Activated CD4-positive, alpha-beta T cell treated with anti-CD3 and anti-CD28 coated beads for 36 hours (primary cell): ENCODE measurements at regions not wholly inside any gene's neighbourhood (a gene's known extent, or its start where the extent isn't known, plus 50 kb on each side); places are given as distances from the start of the nearest gene placed in this dataset.
"Not testable (repeated sequence)": the region's sequence is repeated elsewhere in the genome, so short reads cannot be mapped to it uniquely, and the experiment has no call there.

Experiments
- ATAC-seq: fragments of 200-7000 bp; cut with Tn5 transposase; one replicate; pipeline ENCODE4 v1.10.0; 2021; ENCODE audit warnings: mild to moderate bottlenecking, moderate library complexity
- CTCF ChIA-PET: fragments of 350-600 bp; sonication (Branson Sonifier 250); formaldehyde crosslinking; loops from one replicate; lab custom pipeline; 2021; ENCODE audit warnings: antibody characterized with exemption; lab: Charles Lee
- POLR2A ChIA-PET: fragments of 350-600 bp; sonication (Branson Sonifier 250); formaldehyde crosslinking; loops from one replicate; lab custom pipeline; 2021; ENCODE audit warnings: antibody characterized with exemption, inconsistent platforms; lab: Charles Lee
- DNase-seq: peaks from one replicate; pipeline ENCODE4 v3.0.0-alpha.2; 2020
- H3K27ac Mint-ChIP-seq: one replicate; pipeline ENCODE4 v1.8.0; 2021; ENCODE audit warnings: mixed read lengths
- H3K27me3 Mint-ChIP-seq: one replicate; pipeline ENCODE4 v1.8.0; 2021; ENCODE audit warnings: mixed read lengths
- H3K36me3 Mint-ChIP-seq: one replicate; pipeline ENCODE4 v1.8.0; 2021; ENCODE audit warnings: low read depth, mixed read lengths
- H3K4me1 Mint-ChIP-seq: one replicate; pipeline ENCODE4 v1.8.0; 2021; ENCODE audit warnings: mixed read lengths
- H3K4me3 Mint-ChIP-seq: one replicate; pipeline ENCODE4 v1.8.0; 2021; ENCODE audit warnings: mild to moderate bottlenecking, moderate library complexity, mixed read lengths
- H3K9me3 Mint-ChIP-seq: one replicate; pipeline ENCODE4 v1.8.0; 2021; ENCODE audit warnings: low read depth, mixed read lengths
- intact Hi-C, 2 experiments: fragments of 100-400 bp; cut with DNase I in 1 of 2; cut with micrococcal nuclease in 1 of 2; formaldehyde crosslinking; loops; one replicate each; pipeline versions ENCODE4 v1.14.2 to v1.15.1; 2022 to 2024; cut with DNase I, micrococcal nuclease

DNA sequence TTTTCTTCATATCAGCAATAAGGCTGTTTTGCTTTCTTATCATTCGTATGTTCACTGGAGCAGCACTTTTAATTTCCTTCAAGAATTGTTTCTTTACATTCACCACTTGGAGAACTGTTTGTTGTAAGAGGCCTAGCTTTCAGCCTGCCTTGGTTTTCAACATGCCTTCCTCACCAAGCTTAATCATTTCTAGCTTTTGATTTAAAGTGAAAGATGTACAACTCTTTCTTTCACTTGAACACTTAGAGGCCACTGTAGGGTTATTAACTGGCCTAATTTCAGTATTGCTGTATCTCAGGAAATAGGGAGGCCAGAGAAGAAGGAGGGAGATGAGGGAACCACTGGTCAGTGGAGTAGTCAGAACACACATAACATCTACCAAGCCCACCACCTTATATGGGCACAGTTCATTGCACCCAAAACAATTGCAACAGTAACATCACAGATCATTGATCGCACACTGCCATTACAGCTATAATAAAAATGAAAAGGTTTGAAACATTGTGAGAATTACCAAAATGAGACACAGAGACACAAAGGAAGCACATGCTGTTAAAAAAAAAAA, 181.4 kb upstream of the TUBA3C start:
- ChIA-PET CTCF (interaction anchor here (0.8 kb wide), 1 partner anchor 225 kb away, joined by 3 read pairs; no protein-coding TSS in a partner anchor), POLR2A (no interaction called here)
- intact Hi-C loops: no loop called here
- H3K27me3 Mint-ChIP-seq: peaks cover 4% of the 10 kb centered on the region
- H3K27ac Mint-ChIP-seq: no peak overlapping the region
- peaks cover 6% of the 10 kb centered on the region for H3K4me1 Mint-ChIP-seq
- ATAC-seq (no peak), DNase-seq (no peak)
- no peak overlapping the region for H3K4me3 Mint-ChIP-seq
- H3K36me3 Mint-ChIP-seq: no peaks in the 10 kb centered on the region
- no peaks in the 10 kb centered on the region for H3K9me3 Mint-ChIP-seq

DNA sequence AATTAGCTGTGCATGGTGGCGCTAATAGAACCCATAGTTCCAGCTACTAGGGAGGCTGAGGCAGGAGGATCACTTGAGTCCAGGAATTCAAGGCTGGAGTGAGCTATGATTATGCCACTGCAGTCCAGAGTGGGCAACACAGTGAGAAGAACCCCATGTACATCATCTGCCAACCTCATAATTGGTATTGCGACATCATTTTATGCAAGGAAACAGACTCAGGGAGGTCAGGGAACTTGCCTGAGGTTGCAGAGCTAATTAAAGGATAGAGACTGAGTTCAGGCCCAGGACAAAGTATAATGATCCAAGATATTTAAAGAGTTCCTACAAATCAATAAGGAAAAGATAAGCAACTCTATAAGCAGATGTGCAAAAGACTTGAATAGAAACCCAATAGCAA, 178.1 kb upstream of the TUBA3C start:
- intact Hi-C loops, CTCF ChIA-PET, H3K4me1 Mint-ChIP-seq, POLR2A ChIA-PET, DNase-seq, H3K27me3 Mint-ChIP-seq, H3K27ac Mint-ChIP-seq, H3K4me3 Mint-ChIP-seq, H3K9me3 Mint-ChIP-seq, ATAC-seq, H3K36me3 Mint-ChIP-seq: not testable (repeated sequence)

DNA sequence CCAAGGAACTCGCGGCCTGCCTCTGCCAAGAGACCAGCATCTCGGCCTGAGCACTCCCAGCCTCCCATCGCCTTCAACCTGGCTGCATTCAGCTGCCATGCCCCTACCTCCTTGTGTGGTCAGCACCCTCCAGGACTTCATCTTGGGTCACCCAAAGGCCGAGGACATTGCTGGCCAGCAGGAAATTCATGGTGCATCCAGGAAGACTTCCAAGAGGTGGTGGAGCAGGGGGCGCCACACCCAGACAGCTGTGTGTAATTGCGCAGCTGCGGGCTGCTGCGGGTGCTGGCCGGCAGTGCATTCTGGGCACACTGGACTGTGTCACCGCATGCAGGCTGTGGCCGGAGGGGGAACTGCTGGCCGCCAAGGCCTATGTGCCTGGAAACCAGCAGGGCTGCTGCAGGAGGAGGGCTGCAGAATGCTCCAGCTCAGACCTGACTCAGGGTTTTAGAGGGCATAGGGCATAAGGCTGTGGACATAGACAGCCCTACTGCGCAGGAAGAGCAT, 164.3 kb upstream of the TUBA3C start:
- ATAC-seq (no peak), DNase-seq (no peak)
- H3K4me3 Mint-ChIP-seq: no peak overlapping the region
- ChIA-PET POLR2A (no interaction called here), CTCF (no interaction called here)
- H3K36me3 Mint-ChIP-seq: no peaks in the 10 kb centered on the region
- peaks cover 23% of the 10 kb centered on the region for H3K27me3 Mint-ChIP-seq
- H3K4me1 Mint-ChIP-seq: peaks cover 4% of the 10 kb centered on the region
- intact Hi-C loops: loop anchor here in 1 of 2 experiments (10.0 kb wide), 1 partner anchor 819 kb away; the partner anchor contains the start of gene GJA3
- H3K9me3 Mint-ChIP-seq: no peaks in the 10 kb centered on the region
- H3K27ac Mint-ChIP-seq: no peak overlapping the region

DNA sequence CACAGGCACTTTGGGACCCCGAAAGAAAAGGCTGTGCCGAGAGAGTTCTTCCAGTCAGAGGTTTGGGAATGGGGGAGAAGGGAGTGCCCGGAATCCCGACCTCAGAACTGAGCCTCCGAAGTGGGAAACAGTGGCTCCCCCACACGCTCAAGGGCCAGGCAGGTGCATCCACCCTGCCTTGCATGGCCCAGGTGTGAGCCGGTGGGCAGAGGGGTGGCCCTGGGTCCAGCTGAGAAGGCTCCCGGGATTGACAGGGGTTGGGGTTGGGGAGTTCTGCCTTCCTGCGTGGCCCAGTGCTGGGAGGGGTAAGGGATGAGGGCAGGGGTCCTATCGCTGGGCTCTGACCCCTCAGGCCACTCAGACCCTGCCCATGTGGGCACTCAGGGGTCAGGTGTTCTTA, 163.5 kb upstream of the TUBA3C start:
- ChIA-PET POLR2A (no interaction called here), CTCF (no interaction called here)
- no peak for DNase-seq
- Mint-ChIP-seq H3K4me3 (peak overlapping the region; percentile 64), H3K4me1 (peaks cover 4% of the 10 kb centered on the region), H3K9me3 (no peaks in the 10 kb centered on the region), H3K27me3 (peaks cover 30% of the 10 kb centered on the region), H3K27ac (no peak overlapping the region), H3K36me3 (no peaks in the 10 kb centered on the region)
- intact Hi-C loops: loop anchor here in 1 of 2 experiments (10.0 kb wide), 1 partner anchor 820 kb away; the partner anchor contains the start of gene GJA3
- ATAC-seq: no peak

DNA sequence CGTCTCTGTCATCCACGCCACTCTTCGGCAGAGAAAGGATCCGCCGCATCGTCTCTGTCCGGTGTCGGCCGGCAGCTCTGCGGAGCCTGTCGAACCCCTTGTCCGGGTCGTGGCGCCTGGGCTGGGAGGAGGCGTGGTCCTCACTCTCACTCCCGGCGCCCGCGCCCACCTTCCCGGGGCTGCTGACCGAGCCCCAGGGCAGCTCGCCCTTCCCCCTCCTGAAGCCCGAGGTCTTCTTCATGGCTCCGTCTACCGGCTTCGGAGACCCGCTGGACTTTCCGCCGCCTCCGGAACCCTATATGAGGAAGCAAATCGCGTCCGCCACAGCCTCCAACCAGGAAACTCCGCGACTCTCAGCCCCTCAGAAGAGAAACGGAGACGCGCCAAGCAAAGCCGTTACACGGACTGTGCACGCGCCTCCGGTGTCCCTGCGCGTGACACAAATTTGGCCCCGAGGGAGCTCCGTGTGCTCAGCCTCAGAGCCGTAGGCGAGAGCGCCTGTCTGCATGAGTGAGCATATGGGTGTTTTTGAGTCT, 163.0 kb upstream of the TUBA3C start:
- CTCF ChIA-PET, H3K36me3 Mint-ChIP-seq, POLR2A ChIA-PET, H3K9me3 Mint-ChIP-seq, H3K27ac Mint-ChIP-seq, H3K4me1 Mint-ChIP-seq, ATAC-seq: not testable (repeated sequence)
- DNase-seq: peak; percentile 24
- peak overlapping the region; percentile 64 for H3K4me3 Mint-ChIP-seq
- intact Hi-C loops: loop anchor here in 1 of 2 experiments (10.0 kb wide), 1 partner anchor 820 kb away; the partner anchor contains the start of gene GJA3
- peaks cover 30% of the 10 kb centered on the region for H3K27me3 Mint-ChIP-seq

DNA sequence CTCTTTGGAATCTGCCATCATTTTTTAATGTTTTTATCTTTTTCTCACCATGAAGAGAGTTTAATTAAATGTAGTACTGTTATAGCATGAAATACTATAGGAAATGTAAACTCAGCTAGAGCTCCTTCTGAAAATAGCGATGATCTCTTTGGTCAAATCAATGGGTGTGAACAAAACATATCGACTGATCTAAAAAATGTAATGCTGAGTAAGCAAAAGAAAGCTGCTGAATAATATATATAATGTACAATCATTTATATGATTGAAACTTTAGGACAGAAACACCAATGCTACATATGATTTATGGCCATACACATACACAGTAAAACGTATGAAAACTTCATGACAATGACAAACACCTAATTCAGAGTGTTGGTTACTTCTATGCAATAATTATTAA, 150.8 kb upstream of the TUBA3C start:
- intact Hi-C loops: no loop called here
- Mint-ChIP-seq H3K4me1 (no peaks in the 10 kb centered on the region), H3K9me3 (no peaks in the 10 kb centered on the region), H3K36me3 (no peaks in the 10 kb centered on the region), H3K27me3 (peaks cover 5% of the 10 kb centered on the region), H3K27ac (no peak overlapping the region), H3K4me3 (no peak overlapping the region)
- ATAC-seq (no peak), DNase-seq (no peak)
- CTCF ChIA-PET: no interaction called here
- POLR2A ChIA-PET: no interaction called here

DNA sequence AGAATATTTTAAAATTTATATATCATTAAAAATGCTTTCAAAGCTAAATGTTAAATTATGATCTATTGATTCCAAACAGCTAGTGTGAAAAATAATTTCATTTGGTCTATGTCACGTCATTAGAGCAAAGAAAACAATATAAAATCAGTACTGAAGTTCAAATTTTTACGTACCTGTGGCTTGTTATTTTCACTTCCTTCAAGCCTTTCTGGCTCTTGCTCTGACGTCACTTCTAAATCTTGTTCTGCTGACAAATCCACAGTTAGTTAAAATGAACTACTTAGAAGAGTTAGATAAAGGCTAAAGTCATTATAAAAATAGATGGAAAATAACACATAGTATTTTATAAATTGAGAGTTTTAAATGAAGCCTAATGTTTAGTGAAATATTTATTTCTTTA, 147.7 kb upstream of the TUBA3C start:
- DNase-seq: no peak

DNA sequence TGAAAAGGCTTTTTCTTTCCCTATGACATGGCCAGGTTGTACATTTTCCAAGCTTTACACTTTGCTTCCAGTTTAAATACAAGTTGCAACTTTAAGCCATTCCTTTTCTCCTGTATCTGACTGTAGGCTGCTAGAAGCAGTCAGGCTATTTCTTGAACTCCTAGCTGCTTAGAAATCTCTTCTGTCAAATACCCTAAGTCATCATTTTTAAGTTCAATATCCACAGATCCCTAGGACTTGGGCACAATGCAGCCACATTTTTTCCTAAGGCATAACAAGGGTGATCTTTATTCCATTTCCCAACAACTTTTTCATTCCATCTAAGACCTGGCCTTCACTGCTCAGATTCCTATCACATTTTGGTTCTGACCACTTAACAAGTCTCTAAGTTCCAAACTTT, 142.7 kb upstream of the TUBA3C start:
- Mint-ChIP-seq H3K9me3 (peaks cover 9% of the 10 kb centered on the region), H3K27me3 (peaks cover 10% of the 10 kb centered on the region), H3K4me3 (no peak overlapping the region), H3K4me1 (no peaks in the 10 kb centered on the region), H3K27ac (no peak overlapping the region), H3K36me3 (no peaks in the 10 kb centered on the region)
- POLR2A ChIA-PET: no interaction called here
- DNase-seq (no peak), ATAC-seq (no peak)
- intact Hi-C loops: no loop called here
- CTCF ChIA-PET: interaction anchor here (1.4 kb wide), 1 partner anchor 10 kb away, joined by 3 read pairs; no protein-coding TSS in a partner anchor

More for the DNA sequence above, 147.7 kb upstream of the TUBA3C start:
- ChIA-PET POLR2A (no interaction called here), CTCF (no interaction called here)
- ATAC-seq: no peak
- H3K27ac Mint-ChIP-seq: no peak overlapping the region
- no peaks in the 10 kb centered on the region for H3K4me1 Mint-ChIP-seq
- H3K27me3 Mint-ChIP-seq: peaks cover 12% of the 10 kb centered on the region
- no peaks in the 10 kb centered on the region for H3K36me3 Mint-ChIP-seq
- no peak overlapping the region for H3K4me3 Mint-ChIP-seq
- H3K9me3 Mint-ChIP-seq: peaks cover 5% of the 10 kb centered on the region
- intact Hi-C loops: no loop called here

DNA sequence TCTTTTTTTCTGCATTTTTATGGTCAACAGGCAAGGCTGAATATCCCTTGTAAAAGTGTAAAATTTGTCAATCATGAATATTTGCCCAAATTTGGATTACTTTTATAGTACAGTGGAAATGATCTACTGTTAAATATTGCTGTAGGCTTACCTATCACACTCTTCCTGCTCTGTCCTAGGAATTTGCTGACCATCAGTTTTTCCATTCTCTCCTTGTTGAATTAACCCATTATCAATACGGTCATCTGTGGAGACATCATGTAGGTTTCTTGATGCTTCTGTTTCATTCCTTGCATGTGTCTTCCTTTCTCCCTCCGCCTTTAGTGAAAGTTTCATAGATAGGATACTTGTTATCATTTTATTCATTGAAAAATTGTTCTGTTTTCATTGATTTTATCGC, 139.6 kb upstream of the TUBA3C start:
- Mint-ChIP-seq H3K27me3 (peaks cover 6% of the 10 kb centered on the region), H3K9me3 (peaks cover 9% of the 10 kb centered on the region), H3K4me3 (no peak overlapping the region), H3K36me3 (no peaks in the 10 kb centered on the region), H3K4me1 (no peaks in the 10 kb centered on the region), H3K27ac (no peak overlapping the region)
- ATAC-seq: no peak
- POLR2A ChIA-PET: no interaction called here
- CTCF ChIA-PET: interaction anchor here (1.1 kb wide), 1 partner anchor 13 kb away, joined by 3 read pairs; no protein-coding TSS in a partner anchor
- no peak for DNase-seq
- intact Hi-C loops: no loop called here

DNA sequence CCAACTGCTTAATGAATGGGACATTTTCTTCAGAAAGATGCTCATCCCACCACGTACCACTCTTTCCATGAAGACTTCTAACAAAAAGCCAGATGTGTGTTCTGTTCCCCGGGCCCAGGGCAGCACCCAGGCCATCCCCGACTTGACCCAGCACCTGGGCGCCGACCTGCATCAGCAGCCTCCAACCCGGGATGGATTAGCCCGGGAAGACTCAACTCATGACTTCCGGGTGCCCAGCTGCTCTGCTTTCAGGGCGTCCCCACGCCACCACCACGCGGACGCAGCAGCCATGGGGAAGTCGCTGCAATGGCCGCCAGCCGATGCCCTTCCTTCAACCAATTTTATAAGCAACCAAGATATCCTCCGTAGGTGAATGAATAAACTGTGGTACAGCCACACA, 123.8 kb upstream of the TUBA3C start:
- CTCF ChIA-PET: no interaction called here
- Mint-ChIP-seq H3K9me3 (peaks cover 6% of the 10 kb centered on the region), H3K4me3 (no peak overlapping the region), H3K27ac (no peak overlapping the region), H3K4me1 (no peaks in the 10 kb centered on the region), H3K36me3 (no peaks in the 10 kb centered on the region), H3K27me3 (peaks cover 2% of the 10 kb centered on the region)
- intact Hi-C loops: no loop called here
- ATAC-seq: no peak
- DNase-seq: no peak
- POLR2A ChIA-PET: no interaction called here

DNA sequence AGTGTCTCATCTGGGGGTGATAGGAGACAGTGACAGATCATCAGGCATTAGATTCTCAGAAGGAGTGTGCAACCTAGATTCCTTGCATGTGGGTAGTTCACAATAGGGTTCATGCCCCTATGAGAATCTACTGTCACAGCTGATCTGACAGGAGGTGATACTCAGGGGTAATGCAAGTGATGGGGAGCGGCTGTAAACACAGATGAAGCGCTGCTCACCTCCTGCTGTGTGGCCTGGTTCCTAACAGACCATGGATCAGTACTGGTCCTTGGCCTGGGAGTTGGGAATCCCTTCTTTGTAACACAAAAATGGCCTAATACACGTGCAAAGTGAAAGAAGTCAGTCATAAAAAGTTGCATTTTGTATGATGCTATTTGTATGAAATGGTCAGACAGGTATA, 107.6 kb upstream of the TUBA3C start:
- H3K4me3 Mint-ChIP-seq: no peak overlapping the region
- no peak for ATAC-seq
- ChIA-PET POLR2A (no interaction called here), CTCF (no interaction called here)
- no peaks in the 10 kb centered on the region for H3K4me1 Mint-ChIP-seq
- intact Hi-C loops: no loop called here
- no peak overlapping the region for H3K27ac Mint-ChIP-seq
- no peaks in the 10 kb centered on the region for H3K27me3 Mint-ChIP-seq
- DNase-seq: no peak
- peaks cover 2% of the 10 kb centered on the region for H3K9me3 Mint-ChIP-seq
- no peaks in the 10 kb centered on the region for H3K36me3 Mint-ChIP-seq

DNA sequence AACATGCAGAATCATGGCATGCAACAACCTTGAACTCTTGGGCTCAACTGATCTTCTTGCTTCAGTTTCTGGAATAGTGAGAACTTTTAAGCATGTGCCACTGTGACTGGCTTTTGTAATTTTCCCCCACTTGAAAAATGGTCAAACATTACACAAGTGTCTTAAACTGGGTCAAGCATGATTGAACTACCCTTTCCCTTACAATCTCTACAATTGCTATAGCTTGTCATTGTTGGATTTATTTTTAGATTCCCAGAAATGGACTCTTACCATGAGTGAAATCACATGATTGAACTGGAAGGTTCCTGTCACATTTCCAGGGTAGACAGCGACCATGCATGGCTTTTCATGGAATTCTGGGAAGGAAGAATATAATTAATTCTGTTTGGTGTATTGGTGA, 102.2 kb upstream of the TUBA3C start:
- H3K9me3 Mint-ChIP-seq: peaks cover 4% of the 10 kb centered on the region
- ATAC-seq (no peak), DNase-seq (no peak)
- H3K36me3 Mint-ChIP-seq: no peaks in the 10 kb centered on the region
- intact Hi-C loops: no loop called here
- H3K27me3 Mint-ChIP-seq: no peaks in the 10 kb centered on the region
- H3K4me1 Mint-ChIP-seq: no peaks in the 10 kb centered on the region
- no peak overlapping the region for H3K4me3 Mint-ChIP-seq
- no peak overlapping the region for H3K27ac Mint-ChIP-seq
- ChIA-PET POLR2A (no interaction called here), CTCF (no interaction called here)
